ENCODE measurements at regions not wholly inside any gene's neighbourhood (a gene's known extent, or its start where the extent isn't known, plus 50 kb on each side); places are given as distances from the start of the nearest gene placed in this dataset.

GRCh38 chr15:61720197-61720704 lies 340.0 kb downstream of the VPS13C start:
- TF ChIP-seq CTCF (IDR thresholded peaks at IDR 0.05; ENCODE audit: borderline replicate concordance, extremely low read depth, low read length, poor library complexity, severe bottlenecking) (no peak), EZH2 (IDR thresholded peaks at IDR 0.05; ENCODE audit: borderline replicate concordance, low read depth, low read length, severe bottlenecking) (no peak)
